Activated CD8-positive, alpha-beta T cell treated with anti-CD3 and anti-CD28 coated beads for 36 hours (primary cell): ENCODE measurements at regions not wholly inside any gene's neighbourhood (a gene's known extent, or its start where the extent isn't known, plus 50 kb on each side); places are given as distances from the start of the nearest gene placed in this dataset.

Source experiments
- ATAC-seq: fragments of 200-7000 bp; cut with Tn5 transposase; one replicate; pipeline ENCODE4 v1.10.0; 2021; ENCODE audit warnings: mild to moderate bottlenecking, moderate library complexity
- CTCF ChIA-PET: fragments of 350-600 bp; sonication (Branson Sonifier 250); formaldehyde crosslinking; loops from one replicate; lab custom pipeline; 2021; ENCODE audit warnings: antibody characterized with exemption; lab: Charles Lee
- POLR2A ChIA-PET: fragments of 350-600 bp; sonication (Branson Sonifier 250); formaldehyde crosslinking; loops from one replicate; lab custom pipeline; 2021; ENCODE audit warnings: antibody characterized with exemption; lab: Charles Lee
- DNase-seq: peaks from one replicate; pipeline ENCODE4 v3.0.0-alpha.2; 2020
- H3K27ac Mint-ChIP-seq: one replicate; pipeline ENCODE4 v1.8.0; 2021; ENCODE audit warnings: mild to moderate bottlenecking, mixed read lengths
- H3K27me3 Mint-ChIP-seq: one replicate; pipeline ENCODE4 v1.8.0; 2021; ENCODE audit warnings: mixed read lengths
- H3K36me3 Mint-ChIP-seq: one replicate; pipeline ENCODE4 v1.8.0; 2021; ENCODE audit warnings: low read depth, mixed read lengths
- H3K4me1 Mint-ChIP-seq: one replicate; pipeline ENCODE4 v1.8.0; 2021; ENCODE audit warnings: low read depth, mixed read lengths
- H3K4me3 Mint-ChIP-seq: one replicate; pipeline ENCODE4 v1.8.0; 2021; ENCODE audit warnings: mild to moderate bottlenecking, moderate library complexity, mixed read lengths
- H3K9me3 Mint-ChIP-seq: one replicate; pipeline ENCODE4 v1.8.0; 2021; ENCODE audit warnings: mixed read lengths
- CTCF ChIP-seq: fragments of 200-600 bp; IDR thresholded peaks from one replicate; pipeline ENCODE4 v1.8.0; 2022; ENCODE audit warnings: antibody characterized with exemption, mild to moderate bottlenecking
- intact Hi-C: fragments of 100-400 bp; cut with micrococcal nuclease; formaldehyde crosslinking; loops from one replicate; pipeline ENCODE4 v1.10.0; 2022

- DNase-seq (no peak), ATAC-seq (no peak)
- intact Hi-C loops, result no loop called here
- Mint-ChIP-seq H3K36me3 (no peaks in the 10 kb centered on the region), H3K4me1 (peaks cover 3% of the 10 kb centered on the region), H3K27me3 (peaks cover 24% of the 10 kb centered on the region), H3K9me3 (no peaks in the 10 kb centered on the region), H3K4me3 (no peak overlapping the region), H3K27ac (no peak overlapping the region)
- ChIA-PET POLR2A (no interaction called here), CTCF (no interaction called here)
- no peak for TF ChIP-seq CTCF
These were observed 129.1 kb downstream of the TPRA1 start for GRCh38 chr3:127461286-127461910.

- no peak for ATAC-seq
- POLR2A ChIA-PET, result no interaction called here
- DNase-seq, result no peak
- intact Hi-C loops, result loop anchor here (10.0 kb wide), 1 partner anchor 785 kb away; no protein-coding TSS in a partner anchor
- Mint-ChIP-seq H3K9me3 (no peaks in the 10 kb centered on the region), H3K4me3 (no peak overlapping the region), H3K4me1 (peaks cover 10% of the 10 kb centered on the region), H3K36me3 (no peaks in the 10 kb centered on the region), H3K27me3 (peaks cover 35% of the 10 kb centered on the region), H3K27ac (no peak overlapping the region)
- TF ChIP-seq CTCF, result no peak
- CTCF ChIA-PET, result interaction anchor here (1.2 kb wide), 1 partner anchor 14 kb away, joined by 5 read pairs; no protein-coding TSS in a partner anchor
These were observed 130.6 kb downstream of the TPRA1 start for GRCh38 chr3:127459891-127460290.

- Mint-ChIP-seq H3K4me1 (peaks cover 10% of the 10 kb centered on the region), H3K9me3 (no peaks in the 10 kb centered on the region), H3K36me3 (no peaks in the 10 kb centered on the region), H3K27ac (no peak overlapping the region), H3K27me3 (peaks cover 38% of the 10 kb centered on the region), H3K4me3 (no peak overlapping the region)
- ATAC-seq, result no peak
- ChIA-PET POLR2A (no interaction called here), CTCF (interaction anchor here (1.1 kb wide), 1 partner anchor 14 kb away, joined by 4 read pairs; no protein-coding TSS in a partner anchor)
- DNase-seq, result peak; percentile 34
- TF ChIP-seq CTCF, result no peak
- intact Hi-C loops, result loop anchor here (10.0 kb wide), 1 partner anchor 784 kb away; no protein-coding TSS in a partner anchor
These were observed 131.6 kb downstream of the TPRA1 start for GRCh38 chr3:127458696-127459604.

- no peak for ATAC-seq
- TF ChIP-seq CTCF, result no peak
- no peak for DNase-seq
- Mint-ChIP-seq H3K27me3 (peaks cover 46% of the 10 kb centered on the region), H3K4me1 (peaks cover 10% of the 10 kb centered on the region), H3K27ac (no peak overlapping the region), H3K4me3 (no peak overlapping the region), H3K9me3 (no peaks in the 10 kb centered on the region), H3K36me3 (no peaks in the 10 kb centered on the region)
- intact Hi-C loops, result loop anchor here (10.0 kb wide), 1 partner anchor 783 kb away; no protein-coding TSS in a partner anchor
- CTCF ChIA-PET, result interaction anchor here (0.9 to 1.1 kb wide), 2 partner anchors 15 to 90 kb away, joined by 4 read pairs; no protein-coding TSS in a partner anchor
- POLR2A ChIA-PET, result no interaction called here
These were observed 132.9 kb downstream of the TPRA1 start for GRCh38 chr3:127457546-127458145.
